ENCODE measurements at regions not wholly inside any gene's neighbourhood (a gene's known extent, or its start where the extent isn't known, plus 50 kb on each side); places are given as distances from the start of the nearest gene placed in this dataset.

DNA sequence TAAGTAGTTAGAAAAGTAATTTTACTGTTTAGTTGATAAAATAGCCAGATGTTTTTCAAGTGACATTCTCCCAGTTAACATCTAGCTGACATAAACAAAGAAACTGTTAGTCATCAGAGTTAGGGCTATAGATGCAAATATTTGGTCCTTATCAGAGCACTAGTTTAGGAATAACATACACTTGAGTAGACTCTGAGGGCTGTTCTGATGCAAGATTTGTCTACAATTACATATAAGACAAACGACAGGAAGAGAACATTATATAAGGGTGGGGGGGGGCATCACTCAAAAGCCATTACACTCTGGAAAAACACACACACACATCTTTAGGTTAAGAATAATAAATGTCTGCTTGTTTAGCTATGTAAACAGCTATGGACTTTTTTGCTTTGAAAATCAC, 554.4 kb upstream of the LRRTM1 start:
- no peak for DNase-seq

DNA sequence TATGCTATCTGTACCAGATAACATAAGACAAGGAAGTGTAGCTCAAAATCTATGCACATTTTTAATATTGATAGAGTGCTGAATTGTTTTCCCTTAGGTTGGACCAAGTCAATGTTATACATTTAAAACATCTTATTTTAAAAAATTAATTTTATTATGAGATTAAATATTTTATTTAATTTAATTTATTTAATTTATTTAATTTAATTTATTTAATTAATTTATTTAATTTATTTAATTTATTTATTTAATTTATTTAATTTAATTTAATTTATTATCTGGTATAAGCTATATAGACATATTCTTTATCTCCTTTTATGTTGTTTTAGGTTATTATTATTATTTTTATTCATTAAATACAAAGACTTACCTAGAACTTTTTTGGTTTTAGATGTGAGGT, 551.7 kb upstream of the LRRTM1 start:
- DNase-seq = no peak

- no peak for DNase-seq
These were observed 550.3 kb upstream of the LRRTM1 start for GRCh38 chr2:80854831-80855230.

- DNase-seq = no peak
These were observed 548.2 kb upstream of the LRRTM1 start for GRCh38 chr2:80852808-80853139.

- DNase-seq = no peak
These were observed 547.7 kb upstream of the LRRTM1 start for GRCh38 chr2:80852079-80852807.

- DNase-seq = no peak
These were observed 526.3 kb upstream of the LRRTM1 start for GRCh38 chr2:80830891-80831290.

DNA sequence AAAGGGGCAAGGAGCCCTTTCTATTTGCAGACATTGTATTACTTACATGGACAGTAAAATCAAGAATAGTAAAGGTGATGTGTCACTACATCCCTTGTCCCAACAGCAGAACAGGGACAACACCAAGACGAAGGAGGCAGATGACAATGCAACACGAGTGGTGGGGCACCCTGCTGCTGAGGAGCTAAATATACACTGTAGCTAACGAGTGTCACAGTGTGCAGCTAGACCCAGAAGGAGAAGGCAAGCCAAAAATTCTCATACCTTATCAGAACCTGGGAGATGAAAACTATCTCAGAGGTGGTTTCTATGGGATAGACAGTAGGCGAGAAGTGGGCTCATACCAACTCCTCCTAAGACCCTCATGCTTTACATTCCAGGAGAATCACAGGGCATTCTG, 518.4 kb upstream of the LRRTM1 start:
- no peak for DNase-seq

DNA sequence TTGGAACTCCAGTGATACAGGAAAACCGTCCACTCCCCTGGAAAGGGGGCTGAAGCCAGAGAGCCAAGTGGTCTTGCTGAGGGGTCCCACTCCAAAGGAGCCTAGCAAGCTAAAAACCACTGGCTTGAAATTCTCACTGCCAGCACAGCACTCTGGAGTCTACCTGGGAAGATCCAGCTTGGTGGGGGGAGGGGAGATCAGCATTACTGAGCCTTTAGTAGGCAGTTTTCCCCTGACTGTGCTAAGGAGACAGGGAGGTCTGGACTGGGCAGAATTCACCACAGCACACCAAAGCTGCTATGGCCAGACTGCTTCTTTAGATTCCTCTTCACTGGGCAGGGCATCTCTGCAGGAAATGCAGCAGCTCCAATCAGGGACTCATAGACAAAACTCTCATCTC, 510.7 kb upstream of the LRRTM1 start:
- DNase-seq = no peak

DNA sequence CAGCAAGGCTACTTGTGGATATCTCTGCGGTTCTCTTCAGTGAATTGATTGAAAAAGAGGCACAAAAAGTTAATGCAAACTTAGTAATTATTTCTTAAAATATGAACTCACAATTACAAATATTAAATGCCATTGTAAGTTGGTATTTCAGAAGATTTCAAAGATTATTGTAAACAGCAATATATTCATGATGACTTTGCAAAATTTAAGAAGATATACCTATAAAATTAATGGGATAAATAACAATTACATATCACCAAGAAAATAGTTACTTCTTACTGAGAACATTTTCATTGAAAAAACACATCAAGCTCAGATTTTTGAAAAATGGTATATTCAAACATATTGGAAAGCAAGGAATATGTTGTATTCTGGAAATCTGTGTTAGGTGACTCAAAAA, 482.0 kb upstream of the LRRTM1 start:
- no peak for DNase-seq

- no peak for DNase-seq
These were observed 474.2 kb upstream of the LRRTM1 start for GRCh38 chr2:80778704-80779103.

DNA sequence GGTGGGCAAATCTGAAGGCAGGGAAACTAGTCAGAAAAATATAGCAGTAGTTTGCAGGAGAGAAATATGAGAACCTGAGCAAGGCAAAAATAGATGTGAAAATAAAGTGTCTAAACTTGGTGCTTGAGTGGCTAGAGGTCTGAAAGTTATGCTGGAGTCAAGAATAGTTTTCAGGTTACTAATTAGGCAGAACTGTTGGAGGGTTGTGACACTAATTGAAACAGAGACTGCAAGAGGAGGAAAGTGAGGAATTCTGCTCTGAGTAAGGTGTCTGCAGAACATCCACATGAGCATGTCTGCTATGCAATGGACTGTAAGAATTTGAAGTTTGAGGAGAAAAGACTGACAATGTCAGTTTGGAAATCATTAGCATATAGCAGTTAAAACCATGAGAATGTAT, 444.0 kb upstream of the LRRTM1 start:
- no peak for DNase-seq

DNA sequence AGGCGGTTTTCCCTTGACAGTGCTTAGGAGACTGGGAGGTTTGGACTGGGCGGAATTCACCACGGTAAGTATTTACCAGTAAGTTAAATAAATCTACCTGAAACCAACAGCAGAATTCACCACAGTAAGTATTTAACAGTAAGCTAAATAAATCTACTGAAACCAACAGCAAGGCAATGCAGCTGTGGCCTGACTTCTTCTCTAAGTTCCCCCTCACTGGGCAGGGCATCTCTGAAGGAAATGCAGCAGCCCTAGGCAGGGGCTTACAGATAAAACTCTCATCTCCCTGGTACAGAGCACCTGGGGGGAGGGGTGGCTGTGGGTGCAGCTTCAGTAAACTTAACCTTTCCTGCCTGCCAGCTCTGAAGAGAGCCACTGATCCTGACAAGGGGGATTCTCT, 432.5 kb upstream of the LRRTM1 start:
- DNase-seq = no peak

DNA sequence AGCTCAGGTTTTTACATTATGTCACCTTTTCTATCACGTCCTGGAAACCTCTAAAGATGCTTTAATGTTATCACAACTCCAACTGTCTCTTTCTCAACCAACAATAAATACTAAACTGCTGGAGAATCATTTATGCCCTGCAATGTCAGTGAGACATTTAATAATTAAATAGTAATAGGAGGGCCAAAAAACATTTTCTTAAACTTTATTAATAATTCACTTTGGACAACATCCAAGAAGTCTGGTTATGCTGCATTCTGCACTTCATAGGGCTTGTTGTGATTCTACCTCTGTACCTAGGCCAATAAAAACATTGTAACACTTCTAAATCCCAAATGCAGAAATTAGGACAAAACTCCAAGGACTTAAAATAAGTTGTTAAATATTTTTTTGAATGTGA, 420.4 kb upstream of the LRRTM1 start:
- no peak for DNase-seq

DNA sequence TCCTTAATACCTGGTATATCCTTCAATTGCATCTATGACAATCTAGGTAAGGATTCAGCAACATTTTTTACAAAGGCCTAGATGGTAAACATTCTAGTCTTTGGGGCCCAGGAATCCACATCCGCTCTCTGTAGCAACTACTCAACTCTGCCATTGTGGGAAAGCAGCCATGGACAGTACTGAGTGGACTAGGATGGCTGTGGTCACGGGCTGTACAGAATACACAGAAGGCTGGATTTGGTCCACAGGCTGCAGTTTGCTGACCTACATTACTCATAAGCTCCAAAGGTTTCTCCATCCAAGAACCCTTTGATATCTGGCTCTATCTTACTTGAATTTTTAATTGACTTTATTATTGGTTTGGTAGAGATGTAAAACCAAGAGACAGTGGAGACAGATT, 418.3 kb upstream of the LRRTM1 start:
- no peak for DNase-seq

- no peak for DNase-seq
These were observed 415.1 kb upstream of the LRRTM1 start for GRCh38 chr2:80719607-80720006.

- no peak for DNase-seq
These were observed 410.9 kb upstream of the LRRTM1 start for GRCh38 chr2:80715433-80715832.

- DNase-seq = no peak
These were observed 407.4 kb upstream of the LRRTM1 start for GRCh38 chr2:80711915-80712314.

DNA sequence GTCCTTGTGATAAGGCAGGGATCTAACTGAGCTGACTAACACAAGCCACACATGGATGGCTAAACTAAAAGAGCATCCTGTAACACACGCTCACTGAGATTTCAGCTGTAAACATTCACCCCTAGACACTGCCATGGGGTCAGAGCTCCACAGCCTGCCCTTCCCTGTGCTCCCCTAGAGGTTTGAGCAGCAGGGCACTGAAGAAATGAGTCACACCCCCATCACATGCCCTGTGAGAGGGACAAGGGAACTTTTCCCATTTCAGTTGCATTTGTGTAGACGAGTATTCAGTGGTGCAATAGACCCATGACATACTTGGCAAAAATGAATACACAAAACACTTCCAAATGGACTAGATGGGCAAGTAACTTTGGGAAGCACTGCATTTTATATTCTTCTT, 402.4 kb upstream of the LRRTM1 start:
- no peak for DNase-seq

- DNase-seq = no peak
These were observed 402.0 kb upstream of the LRRTM1 start for GRCh38 chr2:80706541-80706940.

- no peak for DNase-seq
These were observed 399.0 kb upstream of the LRRTM1 start for GRCh38 chr2:80703532-80703931.

- DNase-seq = no peak
These were observed 396.4 kb upstream of the LRRTM1 start for GRCh38 chr2:80700961-80701360.
